GM19438 (cell line): ENCODE measurements at regions not wholly inside any gene's neighbourhood (a gene's known extent, or its start where the extent isn't known, plus 50 kb on each side); places are given as distances from the start of the nearest gene placed in this dataset.
"Not testable (repeated sequence)": the region's sequence is repeated elsewhere in the genome, so short reads cannot be mapped to it uniquely, and the experiment has no call there.

Experiments used
- ATAC-seq: cut with Tn5 transposase; IDR thresholded peaks from one replicate; pipeline ENCODE4 v1.9.1; 2021; ENCODE audit warnings: low read depth; ENCODE audit not compliant: unreplicated experiment

DNA sequence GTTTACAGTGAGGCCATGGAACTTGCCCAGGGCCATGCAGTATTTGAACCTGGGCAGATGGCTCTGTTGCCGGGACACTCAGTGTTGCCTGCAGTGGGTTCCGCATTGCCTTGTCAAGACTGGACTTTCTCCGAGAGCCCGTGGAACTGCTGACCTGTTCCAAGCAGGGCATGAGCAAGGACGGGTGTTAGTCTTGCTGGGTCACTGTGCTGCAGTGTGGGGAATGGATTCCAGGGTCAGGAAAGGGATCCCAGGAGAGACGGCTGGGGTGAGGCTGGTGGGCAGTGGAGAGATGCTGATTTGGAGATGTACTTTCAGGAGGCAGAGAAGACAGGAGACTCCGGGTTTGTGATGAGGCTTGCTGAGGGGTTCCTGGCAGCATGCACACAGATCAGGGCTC is 348.7 kb upstream of the HS6ST1 start:
- ATAC-seq, result no peak

DNA sequence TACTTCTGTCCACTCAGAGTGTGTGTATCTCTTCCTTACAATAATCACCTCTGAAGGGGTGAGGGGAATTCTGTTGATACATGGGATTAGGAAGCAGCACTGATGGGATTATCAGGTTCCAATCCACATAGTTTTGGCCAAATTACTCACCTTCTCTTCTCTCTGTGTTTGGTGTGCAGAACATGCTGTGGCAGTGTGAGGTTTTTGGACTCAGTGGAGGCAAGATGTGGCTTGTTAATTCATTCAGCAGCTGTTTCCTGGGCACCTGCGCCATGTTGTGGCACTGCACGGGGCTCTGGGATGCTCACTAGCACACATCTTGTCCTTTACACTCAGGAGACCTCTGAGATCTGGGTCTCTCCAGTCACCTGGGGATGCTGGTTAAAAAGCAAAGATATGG is 350.3 kb upstream of the HS6ST1 start:
- ATAC-seq, result no peak

- ATAC-seq, result no peak
Observed at GRCh38 chr2:128670066-128670465, 351.4 kb upstream of the HS6ST1 start.

DNA sequence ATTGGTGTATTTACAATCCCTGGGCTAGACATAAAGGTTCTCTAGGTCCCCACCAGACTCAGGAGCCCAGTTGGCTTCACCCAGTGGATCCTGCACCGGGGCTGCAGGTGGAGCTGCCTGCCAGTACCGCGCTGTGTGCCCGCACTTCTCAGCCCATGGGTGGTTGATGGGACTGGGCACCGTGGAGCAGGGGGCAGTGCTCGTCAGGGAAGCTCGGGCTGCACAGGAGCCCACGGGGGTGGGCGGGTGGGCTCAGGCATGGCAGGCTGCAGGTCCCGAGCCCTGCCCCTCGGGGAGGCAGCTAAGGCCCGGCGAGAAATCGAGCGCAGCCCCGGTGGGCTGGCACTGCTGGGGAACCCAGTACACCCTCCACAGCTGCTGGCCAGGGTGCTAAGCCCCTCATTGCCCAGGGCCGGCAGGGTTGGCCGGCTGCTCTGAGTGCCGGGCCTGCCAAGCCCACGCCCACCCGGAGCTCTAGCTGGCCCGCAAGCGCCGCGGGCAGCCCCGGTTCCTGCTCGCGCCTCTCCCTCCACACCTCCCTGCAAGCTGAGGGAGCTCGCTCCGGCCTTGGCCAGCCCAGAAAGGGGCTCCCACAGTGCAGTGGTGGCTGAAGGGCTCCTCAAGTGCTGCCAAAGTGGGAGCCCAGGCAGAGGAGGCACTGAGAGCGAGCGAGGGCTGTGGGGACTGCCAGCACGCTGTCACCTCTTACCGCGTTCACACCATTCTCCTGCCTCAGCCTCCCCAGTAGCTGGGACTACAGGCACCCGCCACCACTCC is 353.5 kb upstream of the HS6ST1 start:
- not testable (repeated sequence) for ATAC-seq

DNA sequence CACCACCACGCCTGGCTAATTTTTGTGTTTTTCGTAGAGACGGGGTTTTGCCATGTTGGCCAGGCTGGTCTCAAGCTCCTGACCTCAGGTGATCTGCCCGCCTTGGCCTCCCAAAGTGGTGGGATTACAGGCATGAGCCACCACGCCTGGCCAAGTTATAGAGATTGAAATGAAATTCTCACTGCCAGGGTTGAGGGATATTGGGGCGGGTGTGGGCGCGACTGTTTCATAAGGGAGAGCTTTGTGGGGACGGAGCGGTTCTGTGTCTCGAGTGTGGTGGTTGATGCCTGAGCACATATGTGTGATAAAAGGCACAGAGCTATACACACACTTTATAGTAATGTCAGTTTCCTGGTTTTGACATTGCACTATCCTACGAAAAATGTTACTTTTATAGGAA is 361.0 kb upstream of the HS6ST1 start:
- ATAC-seq, result not testable (repeated sequence)

- no peak for ATAC-seq
Observed at GRCh38 chr2:128681507-128681906, 362.8 kb upstream of the HS6ST1 start.

DNA sequence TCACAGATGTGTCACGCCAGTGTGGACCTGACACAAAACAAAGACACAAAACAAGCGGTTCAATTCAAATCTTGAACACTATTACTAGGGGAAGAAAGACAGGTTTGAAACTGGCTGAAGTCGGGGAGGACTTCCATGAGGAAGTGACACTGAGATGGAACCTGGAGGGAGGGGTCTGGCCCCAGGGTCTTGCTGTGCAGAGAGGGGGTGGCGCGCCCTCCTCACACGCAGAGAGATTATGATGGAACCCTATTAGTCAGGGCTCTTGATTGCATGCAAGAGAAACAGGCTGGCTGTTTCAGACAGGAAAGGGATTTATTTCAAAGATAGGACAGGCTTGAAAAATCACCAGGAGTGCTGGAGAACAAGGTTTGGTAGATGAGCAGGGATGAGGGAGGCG is 363.6 kb upstream of the HS6ST1 start:
- ATAC-seq, result no peak

GRCh38 chr2:128682729-128683284 is 364.1 kb upstream of the HS6ST1 start:
- ATAC-seq, result no peak

- ATAC-seq, result no peak
Observed at GRCh38 chr2:128684523-128684922, 365.9 kb upstream of the HS6ST1 start.

GRCh38 chr2:128685841-128686496 is 367.3 kb upstream of the HS6ST1 start:
- peak; percentile 40 for ATAC-seq

GRCh38 chr2:128686497-128686859 is 367.8 kb upstream of the HS6ST1 start:
- peak; percentile 87 for ATAC-seq

GRCh38 chr2:128686881-128687555 is 368.4 kb upstream of the HS6ST1 start:
- no peak for ATAC-seq

DNA sequence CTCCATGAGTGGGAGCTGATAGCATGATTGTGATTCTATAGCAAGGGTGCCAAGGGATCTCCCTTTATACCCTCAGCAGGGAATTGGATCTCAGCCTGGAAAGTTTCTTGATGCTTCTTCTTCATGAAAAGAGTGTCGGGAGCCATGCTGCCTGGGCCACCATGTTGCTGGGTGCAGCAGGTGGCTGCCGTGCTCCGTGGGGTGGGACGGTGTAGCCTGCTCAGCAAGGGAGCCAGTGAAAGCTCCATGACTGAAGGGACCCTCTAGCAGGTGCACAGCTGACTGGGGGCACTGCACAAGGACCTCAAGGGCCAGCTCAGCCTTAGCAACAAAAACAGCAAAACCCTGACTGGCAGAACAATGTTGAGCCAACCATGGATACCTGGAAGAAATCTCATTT is 368.9 kb upstream of the HS6ST1 start:
- ATAC-seq, result no peak

DNA sequence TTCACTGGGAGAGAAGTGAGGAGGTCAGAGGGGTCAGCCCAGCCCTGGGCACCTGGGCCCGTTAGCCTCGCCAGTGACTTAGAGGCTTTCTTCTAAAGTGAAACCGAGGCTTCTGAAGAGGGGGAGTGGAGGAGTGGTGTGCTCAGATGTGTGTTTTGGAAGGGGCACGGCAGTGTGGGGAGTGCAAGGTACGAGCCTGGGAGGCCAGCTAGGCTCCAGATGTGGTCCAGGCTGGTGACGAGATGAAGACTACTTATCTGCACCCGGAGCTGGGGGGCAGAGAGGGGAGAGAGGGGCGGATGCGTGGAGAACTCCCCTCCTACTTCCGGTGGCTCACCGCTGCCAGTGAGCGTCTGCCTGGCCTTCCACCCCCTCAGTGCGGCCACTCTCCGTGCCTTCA is 371.3 kb upstream of the HS6ST1 start:
- no peak for ATAC-seq

DNA sequence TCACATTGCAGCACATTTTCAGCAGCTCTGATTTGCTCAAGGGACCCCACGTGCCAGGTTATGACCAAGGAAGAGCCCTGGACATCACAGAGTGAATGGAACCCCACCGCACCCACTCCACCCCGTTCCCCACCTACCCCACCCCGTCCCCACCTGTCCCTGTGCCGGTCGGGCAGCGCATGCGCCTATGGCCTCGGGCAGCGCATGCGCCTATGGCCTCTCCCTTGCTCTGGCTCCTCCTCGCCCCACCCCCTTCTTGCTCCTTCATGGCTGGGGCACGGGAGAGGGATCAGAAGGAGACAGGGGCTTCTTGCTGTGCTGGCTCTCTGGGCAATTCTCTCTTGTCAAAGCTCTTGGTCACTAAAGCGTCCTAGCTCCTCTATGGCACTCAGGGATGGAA is 371.8 kb upstream of the HS6ST1 start:
- ATAC-seq, result no peak

DNA sequence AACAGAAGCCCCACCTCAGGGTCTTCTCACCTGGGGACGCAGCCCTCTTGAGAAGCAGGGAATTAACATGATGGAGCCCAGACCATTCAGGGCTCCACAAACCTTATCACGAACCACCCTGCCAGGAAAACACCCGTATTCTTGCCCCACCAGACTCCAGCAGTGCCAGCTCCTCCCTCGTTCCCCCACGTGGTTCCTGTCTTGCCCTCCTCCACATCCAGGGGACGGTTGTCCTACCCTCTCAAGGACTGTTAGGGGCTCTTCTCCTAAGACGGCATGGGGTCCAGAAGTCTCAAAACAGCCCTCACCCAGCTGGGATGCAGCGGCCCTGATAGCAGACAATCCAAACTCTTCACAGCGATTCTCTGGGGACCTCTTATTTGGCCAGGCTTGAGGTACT is 372.2 kb upstream of the HS6ST1 start:
- no peak for ATAC-seq

DNA sequence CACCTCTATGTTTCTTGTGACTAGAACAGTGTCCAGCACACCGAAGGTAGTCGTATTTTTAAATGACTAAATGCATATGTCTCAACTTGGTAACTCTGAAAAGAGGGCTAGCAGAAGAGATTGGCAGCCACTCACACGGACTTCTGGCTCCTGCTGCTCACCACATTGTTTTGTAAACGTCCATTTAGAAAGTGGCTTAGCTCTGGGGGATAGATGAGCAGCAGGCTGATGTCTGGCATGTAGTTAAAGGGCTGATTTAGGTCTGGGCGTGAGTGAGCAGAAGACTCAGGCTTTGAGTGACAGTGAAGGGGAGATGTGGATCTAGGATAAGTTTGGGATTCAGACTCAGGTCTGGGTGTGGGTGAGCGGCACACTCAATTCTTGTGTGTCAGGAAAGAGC is 372.9 kb upstream of the HS6ST1 start:
- no peak for ATAC-seq

DNA sequence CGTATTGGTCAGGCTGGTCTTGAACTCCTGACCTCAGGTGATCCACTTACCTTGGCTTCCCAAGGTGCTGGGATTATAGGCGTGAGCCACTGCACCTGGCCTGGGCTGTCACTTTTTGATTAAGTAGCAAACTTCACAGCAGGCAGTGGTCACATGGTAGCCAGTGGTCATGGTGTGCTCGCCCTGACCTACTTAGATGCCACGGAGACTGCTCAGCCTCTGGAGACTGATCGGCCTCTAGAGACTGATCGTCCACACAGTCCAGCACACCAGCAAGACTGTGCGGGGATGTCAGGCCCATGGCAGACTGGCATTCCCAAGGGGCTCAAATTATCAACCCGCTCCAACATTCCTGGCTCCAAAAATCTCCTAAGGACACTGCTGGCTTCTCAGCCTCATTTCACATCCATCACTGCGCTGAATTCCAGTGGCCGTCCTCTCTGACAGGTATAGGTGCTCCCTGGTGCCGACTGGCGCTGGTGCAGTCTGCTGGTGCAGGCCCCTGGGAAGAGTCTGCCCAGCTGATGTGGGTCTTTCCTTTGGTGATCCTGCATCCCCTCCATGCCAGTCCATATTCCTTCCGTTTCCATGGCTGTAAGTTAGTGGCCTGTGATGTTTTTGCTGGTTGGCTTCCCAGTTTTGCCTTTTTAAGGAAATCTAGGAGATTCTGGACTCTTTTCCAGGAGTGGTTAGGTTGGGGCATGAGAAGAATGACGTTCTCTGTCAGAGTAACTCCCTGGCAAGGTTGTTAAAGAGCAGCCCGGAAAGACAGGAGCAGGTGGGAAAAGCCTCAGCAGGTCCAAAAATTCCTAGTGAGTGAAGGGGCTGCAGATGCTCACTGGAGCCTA is 374.5 kb upstream of the HS6ST1 start:
- no peak for ATAC-seq

GRCh38 chr2:128693743-128694029 is 375.0 kb upstream of the HS6ST1 start:
- no peak for ATAC-seq

GRCh38 chr2:128695646-128696220 is 377.1 kb upstream of the HS6ST1 start:
- no peak for ATAC-seq
